H1 (cell line): ENCODE measurements at regions not wholly inside any gene's neighbourhood (a gene's known extent, or its start where the extent isn't known, plus 50 kb on each side); places are given as distances from the start of the nearest gene placed in this dataset.
"Not testable (repeated sequence)": the region's sequence is repeated elsewhere in the genome, so short reads cannot be mapped to it uniquely, and the experiment has no call there.

ENCODE experiments used
- CTCF ChIA-PET: fragments of 300-600 bp; sonication (Branson Sonifier 250); formaldehyde crosslinking; loops from one replicate; lab custom pipeline; 2021; ENCODE audit not compliant: partially characterized antibody; lab: Charles Lee
- POLR2A ChIA-PET: fragments of 300-600 bp; sonication (Branson Sonifier 250); formaldehyde crosslinking; loops from one replicate; lab custom pipeline; 2021; ENCODE audit warnings: inconsistent platforms; ENCODE audit not compliant: partially characterized antibody; lab: Charles Lee
- DNase-seq, 2 experiments: peaks; one replicate each; pipeline versions ENCODE4 v3.0.0 to v3.0.0-alpha.2; 2010 to 2022; ENCODE audit warnings: low spot score in 2 of 2, low read depth in 1 of 2, mixed read lengths in 1 of 2
- FAIRE-seq: peaks from 2 replicates; lab custom pipeline; 2011; peaks lifted over from hg19 to GRCh38; lab: Jason Lieb, UNC
- H2AFZ ChIP-seq: 2 replicates; pipeline ENCODE4 v1.8.1; 2012; ENCODE audit warnings: low read length, inconsistent platforms
- H2AK5ac ChIP-seq: 2 replicates; pipeline ENCODE4 v1.6.1; 2013; ENCODE audit warnings: low read depth, low read length
- H2BK120ac ChIP-seq: replicated peaks from 2 replicates; pipeline ENCODE3; 2013; ENCODE audit warnings: low read depth, low read length, inconsistent platforms
- H2BK12ac ChIP-seq: 2 replicates; pipeline ENCODE4 v1.6.1; 2013; ENCODE audit warnings: low read depth, low read length
- H2BK15ac ChIP-seq: 2 replicates; pipeline ENCODE4 v1.6.1; 2013; ENCODE audit warnings: low read length
- H2BK20ac ChIP-seq: 2 replicates; pipeline ENCODE4 v1.6.1; 2013; ENCODE audit warnings: low read length
- H2BK5ac ChIP-seq: 2 replicates; pipeline ENCODE4 v1.6.1; 2013; ENCODE audit warnings: low read depth, low read length
- H3K14ac ChIP-seq: 2 replicates; pipeline ENCODE4 v1.6.1; 2013; ENCODE audit warnings: inconsistent platforms; ENCODE audit not compliant: insufficient read length
- H3K18ac ChIP-seq: 2 replicates; pipeline ENCODE4 v1.6.1; 2013; ENCODE audit warnings: low read length; ENCODE audit errors: extremely low read depth
- H3K23ac ChIP-seq: 2 replicates; pipeline ENCODE4 v1.6.1; 2013; ENCODE audit warnings: inconsistent platforms; ENCODE audit not compliant: insufficient read length
- H3K23me2 ChIP-seq: 2 replicates; pipeline ENCODE4 v1.6.1; 2013; ENCODE audit warnings: low read depth, low read length
- H3K27ac ChIP-seq: 2 replicates; pipeline ENCODE4 v1.6.1; 2011; ENCODE audit warnings: low read depth, low read length, inconsistent platforms
- H3K27me3 ChIP-seq, 4 experiments: replicated peaks in 1 of 4; 1 replicate in 1 of 4; 2 replicates in 3 of 4; pipeline versions ENCODE4 v1.6.1 to v1.8.1; 2011 to 2013; ENCODE audit warnings: low read length in 3 of 4, mild to moderate bottlenecking in 3 of 4, inconsistent platforms in 2 of 4, mixed read lengths in 2 of 4, moderate library complexity in 1 of 4; ENCODE audit not compliant: control insufficient read depth in 3 of 4, insufficient read depth in 3 of 4; ENCODE audit errors: extremely low read depth in 1 of 4
- H3K36me3 ChIP-seq, 4 experiments: 2 replicates each; pipeline versions ENCODE4 v1.6.1 to v1.8.1; 2011 to 2013; ENCODE audit warnings: mild to moderate bottlenecking in 4 of 4, low read length in 3 of 4, moderate library complexity in 2 of 4, control low read depth in 1 of 4, inconsistent platforms in 1 of 4; ENCODE audit not compliant: insufficient read depth in 4 of 4, control insufficient read depth in 2 of 4
- H3K4ac ChIP-seq: replicated peaks from 2 replicates; pipeline ENCODE3; 2013; ENCODE audit warnings: low read length, low read depth, mixed read lengths, inconsistent platforms; ENCODE audit not compliant: insufficient read length
- H3K4me1 ChIP-seq, 4 experiments: replicated peaks in 1 of 4; 1 replicate in 1 of 4; 2 replicates in 3 of 4; pipeline versions ENCODE4 v1.6.1 to v1.8.1; 2011 to 2013; ENCODE audit warnings: low read length in 3 of 4, inconsistent platforms in 2 of 4, mixed read lengths in 1 of 4; ENCODE audit not compliant: insufficient read depth in 4 of 4, control insufficient read depth in 3 of 4
- H3K4me2 ChIP-seq, 2 experiments: 2 replicates each; pipeline versions ENCODE4 v1.6.1 to v1.8.1; 2011 to 2013; ENCODE audit warnings: low read depth in 2 of 2, low read length in 2 of 2, control low read depth in 1 of 2, inconsistent platforms in 1 of 2, mild to moderate bottlenecking in 1 of 2; ENCODE audit not compliant: insufficient read depth in 1 of 2
- H3K4me3 ChIP-seq, 4 experiments: fragments of 200-600, 300-600 bp in 1 of 4; sonication (generic), shearing (Covaris generic), sonication (Bioruptor Twin) in 1 of 4; 2 replicates each; pipeline versions ENCODE4 v1.5.1 to v1.8.1; 2011 to 2016; ENCODE audit warnings: low read length in 4 of 4, low read depth in 3 of 4, control low read depth in 2 of 4, inconsistent platforms in 2 of 4, mild to moderate bottlenecking in 2 of 4, mixed read lengths in 1 of 4, moderate library complexity in 1 of 4; ENCODE audit not compliant: insufficient read depth in 2 of 4; ENCODE audit errors: extremely low read depth in 1 of 4
- H3K56ac ChIP-seq: replicated peaks from 2 replicates; pipeline ENCODE3; 2013; ENCODE audit warnings: low read depth, mild to moderate bottlenecking, mixed read lengths, low read length, inconsistent platforms; ENCODE audit not compliant: insufficient read length
- H3K79me1 ChIP-seq: 2 replicates; pipeline ENCODE4 v1.6.1; 2013; ENCODE audit warnings: low read depth, low read length, control low read depth
- H3K79me2 ChIP-seq, 2 experiments: 2 replicates each; pipeline versions ENCODE4 v1.6.1 to v1.8.1; 2012 to 2013; ENCODE audit warnings: low read length in 2 of 2, mild to moderate bottlenecking in 2 of 2, inconsistent platforms in 1 of 2; ENCODE audit not compliant: insufficient read depth in 2 of 2, control insufficient read depth in 1 of 2
- H3K9ac ChIP-seq, 4 experiments: replicated peaks in 1 of 4; 1 replicate in 1 of 4; 2 replicates in 3 of 4; pipeline versions ENCODE4 v1.6.1 to v1.8.1; 2011 to 2013; ENCODE audit warnings: low read depth in 3 of 4, low read length in 3 of 4, control low read depth in 2 of 4, mild to moderate bottlenecking in 2 of 4, moderate library complexity in 2 of 4, inconsistent platforms in 1 of 4; ENCODE audit errors: extremely low read depth in 1 of 4
- H3K9me3 ChIP-seq, 2 experiments: 2 replicates each; pipeline versions ENCODE4 v1.6.1 to v1.8.1; 2012 to 2013; ENCODE audit warnings: mild to moderate bottlenecking in 2 of 2, moderate library complexity in 2 of 2, control low read depth in 1 of 2, inconsistent platforms in 1 of 2, low read depth in 1 of 2, low read length in 1 of 2, mixed read lengths in 1 of 2; ENCODE audit not compliant: insufficient read depth in 2 of 2
- H4K20me1 ChIP-seq, 2 experiments: replicated peaks in 1 of 2; 2 replicates each; pipeline versions ENCODE3 to v1.8.1; 2011 to 2013; ENCODE audit warnings: inconsistent platforms in 2 of 2, low read length in 2 of 2, mild to moderate bottlenecking in 1 of 2; ENCODE audit not compliant: insufficient read depth in 2 of 2, control insufficient read depth in 1 of 2
- H4K5ac ChIP-seq: 2 replicates; pipeline ENCODE4 v1.6.1; 2013; ENCODE audit warnings: low read length, low read depth, mixed read lengths, inconsistent platforms; ENCODE audit not compliant: insufficient read length
- H4K8ac ChIP-seq: 2 replicates; pipeline ENCODE4 v1.8.0; 2013; ENCODE audit warnings: mild to moderate bottlenecking, moderate library complexity, low read length, inconsistent platforms; ENCODE audit not compliant: insufficient read depth; ENCODE audit errors: extremely low read depth
- H4K91ac ChIP-seq: replicated peaks from 2 replicates; pipeline ENCODE3; 2013; ENCODE audit warnings: low read length, mixed read lengths, inconsistent platforms; ENCODE audit not compliant: insufficient read length
- WGBS, 2 experiments: shearing (Covaris generic) in 1 of 2; methylation state at CpG; one replicate each; pipeline versions ENCODE4 v1.1.6 to v1.1.7; 2013 to 2015; ENCODE audit warnings: low lambda C conversion rate in 2 of 2, mixed read lengths in 2 of 2, inconsistent platforms in 1 of 2, low coverage in 1 of 2, missing lambda C conversion rate in 1 of 2; ENCODE audit not compliant: insufficient replicate concordance in 2 of 2, insufficient coverage in 1 of 2, insufficient read length in 1 of 2; ENCODE audit errors: extremely low coverage in 1 of 2, missing lambda C conversion rate in 1 of 2; 5-methylcytosine and 5-hydroxymethylcytosine counted together

DNA sequence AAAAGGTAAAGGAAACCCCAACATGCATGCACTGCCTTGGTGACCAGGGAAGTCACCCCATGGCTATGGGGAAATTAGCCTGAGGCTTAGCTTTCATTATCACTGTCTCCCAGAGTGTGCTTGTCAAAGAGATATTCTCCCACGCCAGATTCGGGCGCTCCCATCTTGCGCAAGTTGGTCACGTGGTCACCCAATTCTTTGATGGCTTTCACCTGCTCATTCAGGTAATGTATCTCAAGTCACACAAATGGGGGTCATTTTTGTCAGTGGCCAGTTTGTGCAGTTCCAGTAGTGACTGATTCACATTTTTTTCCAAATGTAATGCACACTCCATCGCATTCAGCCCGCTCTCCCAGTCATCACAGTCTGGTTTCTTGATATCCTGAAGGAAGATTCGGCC lies 107.6 kb upstream of the UBE2E3 start:
- H2BK5ac ChIP-seq, H3K27ac ChIP-seq, H2BK120ac ChIP-seq, H3K27me3 ChIP-seq, H3K23me2 ChIP-seq, H3K79me2 ChIP-seq, H3K18ac ChIP-seq, H4K5ac ChIP-seq, H3K9ac ChIP-seq, H3K9me3 ChIP-seq, POLR2A ChIA-PET, H3K36me3 ChIP-seq, DNase-seq, H4K8ac ChIP-seq, H2BK15ac ChIP-seq, H2BK20ac ChIP-seq, FAIRE-seq, H3K14ac ChIP-seq, H3K4me2 ChIP-seq, H3K79me1 ChIP-seq, H2BK12ac ChIP-seq, H3K4ac ChIP-seq, H2AFZ ChIP-seq, H3K56ac ChIP-seq, H4K20me1 ChIP-seq, H4K91ac ChIP-seq, H3K4me3 ChIP-seq, H3K4me1 ChIP-seq, H3K23ac ChIP-seq, H2AK5ac ChIP-seq: not testable (repeated sequence)
- CTCF ChIA-PET, result interaction anchor here (0.7 kb wide), 1 partner anchor 737 kb away, joined by 3 read pairs; no protein-coding TSS in a partner anchor
- WGBS, 2 experiments, result 100% methylated on average over 5 of the region's 8 CpGs; no CpG with 5 or more reads in 1 of the 2 experiments
